Neutrophil (primary cell): ENCODE measurements at regions not wholly inside any gene's neighbourhood (a gene's known extent, or its start where the extent isn't known, plus 50 kb on each side); places are given as distances from the start of the nearest gene placed in this dataset.

ENCODE experiments used
- H3K27ac ChIP-seq: fragments of 200-600 bp; sonication (generic); 2 replicates; pipeline ENCODE4 v1.5.1; 2016; ENCODE audit warnings: mild to moderate bottlenecking, moderate library complexity
- H3K27me3 ChIP-seq: fragments of 200-600 bp; sonication (generic); 2 replicates; pipeline ENCODE4 v1.6.0; 2016; ENCODE audit warnings: mild to moderate bottlenecking
- H3K36me3 ChIP-seq: fragments of 200-600 bp; sonication (generic); 2 replicates; pipeline ENCODE4 v1.5.1; 2017
- H3K4me1 ChIP-seq, 2 experiments: fragments of 200-600 bp in 1 of 2; sonication (generic) in 1 of 2; 1 replicate in 1 of 2; 2 replicates in 1 of 2; pipeline versions ENCODE4 v1.5.1 to v1.6.1; 2013 to 2016; ENCODE audit warnings: low read depth in 1 of 2, low read length in 1 of 2, mild to moderate bottlenecking in 1 of 2, moderate library complexity in 1 of 2; ENCODE audit not compliant: control insufficient read depth in 1 of 2, insufficient read depth in 1 of 2
- H3K4me3 ChIP-seq, 2 experiments: fragments of 200-600 bp in 1 of 2; sonication (generic) in 1 of 2; 1 replicate in 1 of 2; 2 replicates in 1 of 2; pipeline ENCODE4 v1.5.1; 2013 to 2016; ENCODE audit warnings: low read depth in 1 of 2, low read length in 1 of 2, mild to moderate bottlenecking in 1 of 2, moderate library complexity in 1 of 2
- H3K9me3 ChIP-seq: fragments of 200-600 bp; sonication (generic); 2 replicates; pipeline ENCODE4 v1.5.1; 2016
- CTCF ChIP-seq: fragments of 200-600 bp; sonication (generic); IDR thresholded peaks from 2 replicates; pipeline ENCODE4 v1.5.1; 2016; ENCODE audit warnings: antibody characterized with exemption

GRCh38 chr22:22394591-22394990, 114.0 kb downstream of the ZNF280B start:
- H3K27me3 ChIP-seq, result peaks cover 34% of the 10 kb centered on the region

GRCh38 chr22:22395245-22395644, 113.3 kb downstream of the ZNF280B start:
- Histone ChIP-seq H3K4me1 (no peaks in the 10 kb centered on the region), H3K27ac (no peak overlapping the region), H3K9me3 (no peaks in the 10 kb centered on the region), H3K36me3 (no peaks in the 10 kb centered on the region), H3K27me3 (peaks cover 34% of the 10 kb centered on the region), H3K4me3 (no peak overlapping the region)
- no peak for TF ChIP-seq CTCF

More at GRCh38 chr22:22394591-22394990, 114.0 kb downstream of the ZNF280B start:
- Histone ChIP-seq H3K9me3 (no peaks in the 10 kb centered on the region), H3K4me1 (no peaks in the 10 kb centered on the region), H3K27ac (no peak overlapping the region), H3K4me3 (no peak overlapping the region), H3K36me3 (no peaks in the 10 kb centered on the region)
- no peak for TF ChIP-seq CTCF

GRCh38 chr22:22396741-22397291, 111.7 kb downstream of the ZNF280B start:
- Histone ChIP-seq H3K4me1 (no peaks in the 10 kb centered on the region), H3K9me3 (no peaks in the 10 kb centered on the region), H3K36me3 (no peaks in the 10 kb centered on the region), H3K27me3 (peaks cover 34% of the 10 kb centered on the region), H3K4me3 (no peak overlapping the region), H3K27ac (no peak overlapping the region)
- TF ChIP-seq CTCF, result no peak

- no peak overlapping the region for H3K27ac ChIP-seq
- H3K4me3 ChIP-seq, result no peak overlapping the region
- no peaks in the 10 kb centered on the region for H3K9me3 ChIP-seq
- TF ChIP-seq CTCF, result no peak
- no peaks in the 10 kb centered on the region for H3K36me3 ChIP-seq
- H3K27me3 ChIP-seq, result peaks cover 31% of the 10 kb centered on the region
- H3K4me1 ChIP-seq, result no peaks in the 10 kb centered on the region
Observed at GRCh38 chr22:22397292-22397870, 111.2 kb downstream of the ZNF280B start.

GRCh38 chr22:22397875-22398524, 110.5 kb downstream of the ZNF280B start:
- no peak for TF ChIP-seq CTCF
- Histone ChIP-seq H3K4me1 (no peaks in the 10 kb centered on the region), H3K9me3 (no peaks in the 10 kb centered on the region), H3K4me3 (no peak overlapping the region), H3K36me3 (no peaks in the 10 kb centered on the region), H3K27me3 (peaks cover 26% of the 10 kb centered on the region), H3K27ac (no peak overlapping the region)
